GM23338 (cell line): ENCODE measurements at regions not wholly inside any gene's neighbourhood (a gene's known extent, or its start where the extent isn't known, plus 50 kb on each side); places are given as distances from the start of the nearest gene placed in this dataset.

Source experiments
- ATAC-seq: fragments of 200-7000 bp; cut with Tn5 transposase; 3 replicates; pipeline ENCODE4 v1.9.1; 2020
- DNase-seq: peaks from one replicate; pipeline ENCODE4 v3.0.0-alpha.2; 2015; ENCODE audit warnings: low spot score
- H2AFZ ChIP-seq: fragments of 200-600 bp; sonication (generic); 2 replicates; pipeline ENCODE4 v1.8.0; 2016; ENCODE audit warnings: antibody characterized with exemption, mild to moderate bottlenecking, moderate library complexity
- H3F3A ChIP-seq: fragments of 200-600 bp; sonication (generic); replicated peaks from 2 replicates; pipeline ENCODE4 v1.8.0; 2017; ENCODE audit warnings: antibody characterized with exemption, mixed run types, low read depth
- H3K27ac ChIP-seq: fragments of 200-600 bp; sonication (generic); 2 replicates; pipeline ENCODE4 v1.6.1; 2016; ENCODE audit warnings: low read depth
- H3K27me3 ChIP-seq: fragments of 200-600 bp; sonication (generic); 2 replicates; pipeline ENCODE4 v1.8.0; 2016; ENCODE audit warnings: mild to moderate bottlenecking, mixed run types, moderate library complexity; ENCODE audit not compliant: insufficient read depth
- H3K36me3 ChIP-seq: fragments of 200-600 bp; sonication (generic); 2 replicates; pipeline ENCODE4 v1.8.0; 2016; ENCODE audit warnings: mild to moderate bottlenecking; ENCODE audit not compliant: insufficient read depth
- H3K4me1 ChIP-seq: fragments of 200-600 bp; sonication (generic); 2 replicates; pipeline ENCODE4 v1.8.0; 2016; ENCODE audit warnings: mild to moderate bottlenecking, moderate library complexity; ENCODE audit not compliant: insufficient read depth
- H3K4me2 ChIP-seq: fragments of 200-600 bp; sonication (generic); 2 replicates; pipeline ENCODE4 v1.7.1; 2017; ENCODE audit warnings: mixed run types
- H3K4me3 ChIP-seq: fragments of 200-600 bp; sonication (generic); 2 replicates; pipeline ENCODE4 v1.6.1; 2016; ENCODE audit warnings: mixed run types
- H3K79me2 ChIP-seq: fragments of 200-600 bp; sonication (generic); replicated peaks from 2 replicates; pipeline ENCODE4 v1.8.0; 2017; ENCODE audit warnings: mild to moderate bottlenecking; ENCODE audit not compliant: insufficient read depth
- H3K9me2 ChIP-seq: fragments of 200-600 bp; sonication (generic); 2 replicates; pipeline ENCODE4 v1.8.0; 2017; ENCODE audit not compliant: insufficient read depth
- H4K20me1 ChIP-seq: fragments of 200-600 bp; sonication (generic); replicated peaks from 2 replicates; pipeline ENCODE4 v1.8.0; 2017; ENCODE audit warnings: mild to moderate bottlenecking; ENCODE audit not compliant: insufficient read depth
- H3K27ac Mint-ChIP-seq: 2 replicates; pipeline ENCODE4 v1.8.0; 2020; ENCODE audit warnings: inconsistent platforms, mild to moderate bottlenecking, moderate library complexity, mixed read lengths
- H3K27me3 Mint-ChIP-seq: 3 replicates; pipeline ENCODE4 v1.8.0; 2022; ENCODE audit warnings: low read depth, mild to moderate bottlenecking, moderate library complexity, mixed read lengths, inconsistent platforms; ENCODE audit not compliant: insufficient read depth, poor library complexity
- H3K36me3 Mint-ChIP-seq: 3 replicates; pipeline ENCODE4 v1.8.0; 2021; ENCODE audit warnings: low read depth, mild to moderate bottlenecking, inconsistent platforms, moderate library complexity, mixed read lengths
- H3K4me1 Mint-ChIP-seq: 3 replicates; pipeline ENCODE4 v1.8.0; 2020; ENCODE audit warnings: mild to moderate bottlenecking, inconsistent platforms, mixed read lengths
- H3K4me3 Mint-ChIP-seq: 3 replicates; pipeline ENCODE4 v1.8.0; 2021; ENCODE audit warnings: moderate library complexity, mild to moderate bottlenecking, inconsistent platforms, mixed read lengths
- H3K9me3 Mint-ChIP-seq: 3 replicates; pipeline ENCODE4 v1.8.0; 2020; ENCODE audit warnings: moderate library complexity, mild to moderate bottlenecking, inconsistent platforms, mixed read lengths
- CREB1 ChIP-seq: fragments of 250-450 bp; sonication (Bioruptor Pico); IDR thresholded peaks from 2 replicates; pipeline ENCODE4 v1.5.0; 2020; ENCODE audit warnings: low read depth, mild to moderate bottlenecking, moderate library complexity
- CTCF ChIP-seq, 2 experiments: fragments of 200-600 bp in 1 of 2; sonication (generic) in 1 of 2; conservative IDR thresholded peaks; 2 replicates each; pipeline versions ENCODE4 v1.5.1 to v1.6.1; 2016 to 2017; ENCODE audit warnings: antibody characterized with exemption in 2 of 2, low read depth in 2 of 2, mild to moderate bottlenecking in 2 of 2, moderate library complexity in 1 of 2
- EZH2 ChIP-seq: fragments of 200-600 bp; sonication (generic); IDR thresholded peaks from one replicate; pipeline ENCODE4 v1.8.0; 2017; ENCODE audit warnings: antibody characterized with exemption, mild to moderate bottlenecking, low read depth; ENCODE audit not compliant: unreplicated experiment
- EZH2phosphoT487 ChIP-seq: fragments of 200-600 bp; sonication (generic); IDR thresholded peaks from one replicate; pipeline ENCODE4 v1.8.1; 2018; ENCODE audit warnings: antibody characterized with exemption; ENCODE audit not compliant: unreplicated experiment
- JUNB ChIP-seq: IDR thresholded peaks from one replicate; pipeline ENCODE4 v1.6.1; 2016; ENCODE audit warnings: antibody characterized with exemption; ENCODE audit not compliant: unreplicated experiment
- NANOG ChIP-seq: IDR thresholded peaks from 2 replicates; pipeline ENCODE4 v1.6.1; 2016; ENCODE audit warnings: antibody characterized with exemption, borderline replicate concordance
- STAT1 ChIP-seq: IDR thresholded peaks from one replicate; pipeline ENCODE4 v1.6.1; 2016; ENCODE audit warnings: antibody characterized with exemption; ENCODE audit not compliant: unreplicated experiment
- ZNF114 ChIP-seq: fragments of 250-450 bp; sonication (Bioruptor Pico); IDR thresholded peaks from 2 replicates; pipeline ENCODE4 v1.5.0; 2020; ENCODE audit warnings: mild to moderate bottlenecking, moderate library complexity
- ZNF331 ChIP-seq: fragments of 250-450 bp; sonication (Bioruptor Pico); IDR thresholded peaks from 2 replicates; pipeline ENCODE4 v1.5.0; 2020; ENCODE audit warnings: low read depth, mild to moderate bottlenecking, moderate library complexity
- TF ChIP-seq, protein P1 (sequence below): IDR thresholded peaks from 2 replicates; pipeline ENCODE4 v1.6.1; 2016; ENCODE audit warnings: antibody characterized with exemption
- TF ChIP-seq, protein P2 (sequence below): fragments of 250-450 bp; sonication (Bioruptor Pico); IDR thresholded peaks from 2 replicates; pipeline ENCODE4 v1.5.0; 2020; ENCODE audit warnings: mild to moderate bottlenecking, moderate library complexity

DNA sequence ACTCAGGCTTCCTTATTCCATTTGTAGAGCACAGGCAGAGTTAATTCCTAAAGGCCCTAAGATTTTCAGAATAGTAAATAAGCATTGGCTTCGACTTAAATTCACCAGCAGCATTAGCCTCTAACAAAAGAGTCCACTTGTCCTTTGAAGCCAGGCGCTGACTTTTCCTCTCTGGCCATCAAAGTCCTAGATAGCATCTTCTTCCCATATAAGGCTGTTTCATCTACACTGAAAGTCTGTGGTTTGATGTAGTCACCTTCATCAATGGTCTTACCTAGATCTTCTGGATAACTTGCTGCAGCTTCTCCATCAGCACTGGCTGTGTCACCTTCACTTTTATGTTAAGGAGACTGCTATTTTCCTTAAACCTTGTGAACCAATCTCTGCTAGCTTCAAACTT, 118.3 kb upstream of the SOX6 start:
- Mint-ChIP-seq H3K4me3 (no peak overlapping the region), H3K27me3 (no peaks in the 10 kb centered on the region), H3K27ac (no peak overlapping the region), H3K9me3 (no peaks in the 10 kb centered on the region), H3K36me3 (no peaks in the 10 kb centered on the region), H3K4me1 (peaks cover 12% of the 10 kb centered on the region)
- no peak overlapping the region for H3K4me3 ChIP-seq
- no peaks in the 10 kb centered on the region for H3F3A ChIP-seq
- H3K27ac ChIP-seq = no peak overlapping the region
- H2AFZ ChIP-seq = no peak overlapping the region
- TF ChIP-seq EZH2 (no peak), CREB1 (CRISPR knock-in tag) (no peak), NANOG (no peak), ZNF114 (no peak), CTCF (conservative IDR thresholded peaks at IDR 0.05; ENCODE audit: low read depth in 2 of 2) (no peak), STAT1 (no peak), EZH2phosphoT487 (no peak), ZNF331 (no peak), JUNB (no peak)
- TF ChIP-seq, protein P1, sequence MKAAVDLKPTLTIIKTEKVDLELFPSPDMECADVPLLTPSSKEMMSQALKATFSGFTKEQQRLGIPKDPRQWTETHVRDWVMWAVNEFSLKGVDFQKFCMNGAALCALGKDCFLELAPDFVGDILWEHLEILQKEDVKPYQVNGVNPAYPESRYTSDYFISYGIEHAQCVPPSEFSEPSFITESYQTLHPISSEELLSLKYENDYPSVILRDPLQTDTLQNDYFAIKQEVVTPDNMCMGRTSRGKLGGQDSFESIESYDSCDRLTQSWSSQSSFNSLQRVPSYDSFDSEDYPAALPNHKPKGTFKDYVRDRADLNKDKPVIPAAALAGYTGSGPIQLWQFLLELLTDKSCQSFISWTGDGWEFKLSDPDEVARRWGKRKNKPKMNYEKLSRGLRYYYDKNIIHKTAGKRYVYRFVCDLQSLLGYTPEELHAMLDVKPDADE = no peak
- TF ChIP-seq, protein P2, sequence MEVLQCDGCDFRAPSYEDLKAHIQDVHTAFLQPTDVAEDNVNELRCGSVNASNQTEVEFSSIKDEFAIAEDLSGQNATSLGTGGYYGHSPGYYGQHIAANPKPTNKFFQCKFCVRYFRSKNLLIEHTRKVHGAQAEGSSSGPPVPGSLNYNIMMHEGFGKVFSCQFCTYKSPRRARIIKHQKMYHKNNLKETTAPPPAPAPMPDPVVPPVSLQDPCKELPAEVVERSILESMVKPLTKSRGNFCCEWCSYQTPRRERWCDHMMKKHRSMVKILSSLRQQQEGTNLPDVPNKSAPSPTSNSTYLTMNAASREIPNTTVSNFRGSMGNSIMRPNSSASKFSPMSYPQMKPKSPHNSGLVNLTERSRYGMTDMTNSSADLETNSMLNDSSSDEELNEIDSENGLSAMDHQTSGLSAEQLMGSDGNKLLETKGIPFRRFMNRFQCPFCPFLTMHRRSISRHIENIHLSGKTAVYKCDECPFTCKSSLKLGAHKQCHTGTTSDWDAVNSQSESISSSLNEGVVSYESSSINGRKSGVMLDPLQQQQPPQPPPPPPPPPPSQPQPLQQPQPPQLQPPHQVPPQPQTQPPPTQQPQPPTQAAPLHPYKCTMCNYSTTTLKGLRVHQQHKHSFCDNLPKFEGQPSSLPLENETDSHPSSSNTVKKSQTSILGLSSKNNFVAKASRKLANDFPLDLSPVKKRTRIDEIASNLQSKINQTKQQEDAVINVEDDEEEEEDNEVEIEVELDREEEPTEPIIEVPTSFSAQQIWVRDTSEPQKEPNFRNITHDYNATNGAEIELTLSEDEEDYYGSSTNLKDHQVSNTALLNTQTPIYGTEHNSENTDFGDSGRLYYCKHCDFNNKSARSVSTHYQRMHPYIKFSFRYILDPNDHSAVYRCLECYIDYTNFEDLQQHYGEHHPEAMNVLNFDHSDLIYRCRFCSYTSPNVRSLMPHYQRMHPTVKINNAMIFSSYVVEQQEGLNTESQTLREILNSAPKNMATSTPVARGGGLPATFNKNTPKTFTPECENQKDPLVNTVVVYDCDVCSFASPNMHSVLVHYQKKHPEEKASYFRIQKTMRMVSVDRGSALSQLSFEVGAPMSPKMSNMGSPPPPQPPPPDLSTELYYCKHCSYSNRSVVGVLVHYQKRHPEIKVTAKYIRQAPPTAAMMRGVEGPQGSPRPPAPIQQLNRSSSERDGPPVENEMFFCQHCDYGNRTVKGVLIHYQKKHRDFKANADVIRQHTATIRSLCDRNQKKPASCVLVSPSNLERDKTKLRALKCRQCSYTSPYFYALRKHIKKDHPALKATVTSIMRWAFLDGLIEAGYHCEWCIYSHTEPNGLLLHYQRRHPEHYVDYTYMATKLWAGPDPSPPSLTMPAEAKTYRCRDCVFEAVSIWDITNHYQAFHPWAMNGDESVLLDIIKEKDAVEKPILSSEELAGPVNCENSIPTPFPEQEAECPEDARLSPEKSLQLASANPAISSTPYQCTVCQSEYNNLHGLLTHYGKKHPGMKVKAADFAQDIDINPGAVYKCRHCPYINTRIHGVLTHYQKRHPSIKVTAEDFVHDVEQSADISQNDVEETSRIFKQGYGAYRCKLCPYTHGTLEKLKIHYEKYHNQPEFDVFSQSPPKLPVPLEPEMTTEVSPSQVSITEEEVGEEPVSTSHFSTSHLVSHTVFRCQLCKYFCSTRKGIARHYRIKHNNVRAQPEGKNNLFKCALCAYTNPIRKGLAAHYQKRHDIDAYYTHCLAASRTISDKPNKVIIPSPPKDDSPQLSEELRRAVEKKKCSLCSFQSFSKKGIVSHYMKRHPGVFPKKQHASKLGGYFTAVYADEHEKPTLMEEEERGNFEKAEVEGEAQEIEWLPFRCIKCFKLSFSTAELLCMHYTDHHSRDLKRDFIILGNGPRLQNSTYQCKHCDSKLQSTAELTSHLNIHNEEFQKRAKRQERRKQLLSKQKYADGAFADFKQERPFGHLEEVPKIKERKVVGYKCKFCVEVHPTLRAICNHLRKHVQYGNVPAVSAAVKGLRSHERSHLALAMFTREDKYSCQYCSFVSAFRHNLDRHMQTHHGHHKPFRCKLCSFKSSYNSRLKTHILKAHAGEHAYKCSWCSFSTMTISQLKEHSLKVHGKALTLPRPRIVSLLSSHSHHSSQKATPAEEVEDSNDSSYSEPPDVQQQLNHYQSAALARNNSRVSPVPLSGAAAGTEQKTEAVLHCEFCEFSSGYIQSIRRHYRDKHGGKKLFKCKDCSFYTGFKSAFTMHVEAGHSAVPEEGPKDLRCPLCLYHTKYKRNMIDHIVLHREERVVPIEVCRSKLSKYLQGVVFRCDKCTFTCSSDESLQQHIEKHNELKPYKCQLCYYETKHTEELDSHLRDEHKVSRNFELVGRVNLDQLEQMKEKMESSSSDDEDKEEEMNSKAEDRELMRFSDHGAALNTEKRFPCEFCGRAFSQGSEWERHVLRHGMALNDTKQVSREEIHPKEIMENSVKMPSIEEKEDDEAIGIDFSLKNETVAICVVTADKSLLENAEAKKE (CRISPR knock-in tag) = no peak
- H3K9me2 ChIP-seq = no peaks in the 10 kb centered on the region
- no peaks in the 10 kb centered on the region for H3K36me3 ChIP-seq
- H3K4me2 ChIP-seq = no peak overlapping the region
- no peak for ATAC-seq
- no peaks in the 10 kb centered on the region for H3K79me2 ChIP-seq
- H4K20me1 ChIP-seq = no peaks in the 10 kb centered on the region
- no peak for DNase-seq
- no peaks in the 10 kb centered on the region for H3K27me3 ChIP-seq
- peaks cover 13% of the 10 kb centered on the region; the same call in 1 of the 2 replicates for H3K4me1 ChIP-seq
